GM12891 (cell line): ENCODE measurements at regions not wholly inside any gene's neighbourhood (a gene's known extent, or its start where the extent isn't known, plus 50 kb on each side); places are given as distances from the start of the nearest gene placed in this dataset.

ENCODE experiments used
- POLR2A ChIP-seq: IDR thresholded peaks from 2 replicates; pipeline ENCODE4 v1.6.1; 2011; ENCODE audit warnings: low read depth, low read length, control low read depth
- POLR2AphosphoS5 ChIP-seq: IDR thresholded peaks from 2 replicates; pipeline ENCODE4 v1.6.1; 2011; ENCODE audit warnings: low read depth, low read length, control low read depth

DNA sequence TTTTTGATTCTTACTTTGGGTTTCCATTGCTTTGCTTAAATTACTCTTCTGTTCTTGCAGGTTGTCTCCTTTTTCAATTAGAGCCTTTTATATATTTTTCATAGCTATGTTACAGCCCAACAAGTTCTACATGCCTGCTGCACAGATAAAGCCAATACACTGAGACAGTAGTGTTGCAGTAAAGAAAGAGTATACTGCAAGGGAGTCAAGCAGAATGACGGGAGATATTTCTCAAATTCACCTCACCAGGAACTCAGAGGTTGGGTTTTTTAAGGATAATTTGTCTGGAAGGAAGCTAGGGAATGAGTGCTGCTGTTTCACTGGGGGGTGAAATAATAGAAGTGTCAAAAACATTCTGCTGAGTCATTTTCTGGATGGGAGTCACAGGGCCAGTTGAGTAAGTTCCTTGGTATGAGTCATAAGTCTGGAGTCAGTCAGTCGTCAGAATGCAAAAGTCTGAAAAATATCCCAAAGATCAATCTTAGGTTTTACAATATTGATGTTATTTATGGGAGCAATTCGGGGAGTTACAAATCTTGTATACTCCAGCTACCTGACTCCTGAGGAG is 193.0 kb upstream of the RGPD4 start:
- TF ChIP-seq POLR2A (no peak), POLR2AphosphoS5 (no peak)
